HG03575 (cell line): ENCODE measurements at regions not wholly inside any gene's neighbourhood (a gene's known extent, or its start where the extent isn't known, plus 50 kb on each side); places are given as distances from the start of the nearest gene placed in this dataset.

Source experiments
- ATAC-seq: cut with Tn5 transposase; IDR thresholded peaks from one replicate; pipeline ENCODE4 v1.9.1; 2021; ENCODE audit not compliant: unreplicated experiment, insufficient number of reproducible peaks, low FRiP score; ENCODE audit errors: extremely low read depth

- ATAC-seq: no peak
Observed at GRCh38 chr6:56714273-56714672, 71.6 kb upstream of the DST start.

GRCh38 chr6:56713254-56713672, 70.6 kb upstream of the DST start:
- ATAC-seq: no peak

GRCh38 chr6:56710967-56711366, 68.3 kb upstream of the DST start:
- no peak for ATAC-seq

GRCh38 chr6:56709650-56710049, 67.0 kb upstream of the DST start:
- no peak for ATAC-seq

- ATAC-seq: no peak
Observed at GRCh38 chr6:56708810-56709597, 66.3 kb upstream of the DST start.

GRCh38 chr6:56706981-56707726, 64.5 kb upstream of the DST start:
- no peak for ATAC-seq

GRCh38 chr6:56699066-56699654, 56.5 kb upstream of the DST start:
- ATAC-seq: no peak

GRCh38 chr6:56695702-56696101, 53.0 kb upstream of the DST start:
- ATAC-seq: no peak

- ATAC-seq: no peak
Observed at GRCh38 chr6:56694002-56694401, 51.3 kb upstream of the DST start.

GRCh38 chr6:56693246-56693607, 50.5 kb upstream of the DST start:
- ATAC-seq: no peak

GRCh38 chr6:56692523-56693245, 50.0 kb upstream of the DST start:
- ATAC-seq: no peak
